ENCODE measurements at regions not wholly inside any gene's neighbourhood (a gene's known extent, or its start where the extent isn't known, plus 50 kb on each side); places are given as distances from the start of the nearest gene placed in this dataset.

DNA sequence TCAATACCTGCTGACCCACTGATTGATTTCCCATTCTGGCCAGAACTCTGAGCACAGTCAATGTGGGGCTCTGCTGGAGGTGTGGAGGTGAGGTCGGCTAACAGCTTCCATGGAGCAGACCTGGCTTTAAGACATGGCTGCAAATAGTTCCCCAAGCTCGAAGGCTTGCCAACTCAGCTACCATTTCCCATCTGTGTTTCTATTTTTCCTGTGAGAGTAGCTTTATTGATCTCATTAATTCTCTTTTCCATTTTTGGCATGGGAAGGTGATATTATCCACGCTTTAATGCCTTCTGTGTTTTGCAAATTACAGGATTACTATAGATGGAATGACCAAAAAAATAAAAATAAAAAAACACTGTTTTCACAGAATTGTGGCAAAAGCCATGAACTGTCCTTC is 151.6 kb upstream of the XYLT1 start:
- no peak for TF ChIP-seq POLR2A (IDR thresholded peaks at IDR 0.05; ENCODE audit: low read depth)
- TF ChIP-seq CTCF (IDR thresholded peaks at IDR 0.05): no peak
- TF ChIP-seq POLR2AphosphoS5 (IDR thresholded peaks at IDR 0.05): no peak
